ENCODE measurements at regions not wholly inside any gene's neighbourhood (a gene's known extent, or its start where the extent isn't known, plus 50 kb on each side); places are given as distances from the start of the nearest gene placed in this dataset.

GRCh38 chr6:147441751-147442150 is 66.7 kb upstream of the SAMD5 start:
- Histone ChIP-seq H3K18ac (ENCODE audit: low read length) (no peak overlapping the region), H2AK5ac (ENCODE audit: low read length) (no peak overlapping the region), H4K5ac (ENCODE audit: low read length) (no peak overlapping the region), H3K56ac (ENCODE audit: low read length) (no peak overlapping the region), H3K4ac (ENCODE audit: low read depth, low read length) (no peak overlapping the region), H3K4me1 (ENCODE audit: control insufficient read depth, low read depth, low read length) (peaks cover 2% of the 10 kb centered on the region), H3K9ac (ENCODE audit: low read length) (no peak overlapping the region), H3K4me3 (ENCODE audit: low read length) (no peak overlapping the region), H3K27me3 (ENCODE audit: insufficient read depth, low read length, poor library complexity) (peaks cover 16% of the 10 kb centered on the region), H2BK5ac (ENCODE audit: low read length) (no peak overlapping the region), H3K27ac (ENCODE audit: low read depth, low read length) (no peak overlapping the region), H3K79me2 (ENCODE audit: control insufficient read depth, insufficient read depth, low read length) (no peaks in the 10 kb centered on the region), H4K8ac (ENCODE audit: low read depth, low read length) (no peak overlapping the region), H2BK15ac (replicated peaks; ENCODE audit: low read depth) (no peak overlapping the region), H3K36me3 (ENCODE audit: control insufficient read depth, insufficient read depth, low read length) (no peaks in the 10 kb centered on the region), H3K79me1 (ENCODE audit: low read length) (no peaks in the 10 kb centered on the region), H2BK120ac (ENCODE audit: low read depth, low read length) (no peak overlapping the region), H3K23ac (ENCODE audit: low read length) (no peak overlapping the region), H3K4me2 (ENCODE audit: low read length) (no peak overlapping the region)
- WGBS (ENCODE audit: extremely low coverage, insufficient coverage, low lambda C conversion rate) = no CpG with 5 or more reads among the region's 1 CpG
- no peak for DNase-seq

- Histone ChIP-seq H3K27ac (ENCODE audit: low read depth, low read length) (peak overlapping the region; percentile 48), H3K27me3 (ENCODE audit: insufficient read depth, low read length, poor library complexity) (no peaks in the 10 kb centered on the region), H2AK5ac (ENCODE audit: low read length) (no peak overlapping the region), H3K4me2 (ENCODE audit: low read length) (no peak overlapping the region), H3K18ac (ENCODE audit: low read length) (no peak overlapping the region), H2BK15ac (replicated peaks; ENCODE audit: low read depth) (no peak overlapping the region), H4K8ac (ENCODE audit: low read depth, low read length) (no peak overlapping the region), H2BK5ac (ENCODE audit: low read length) (peak overlapping the region; percentile 20), H4K5ac (ENCODE audit: low read length) (no peak overlapping the region), H3K4me3 (ENCODE audit: low read length) (no peak overlapping the region), H3K4me1 (ENCODE audit: control insufficient read depth, low read depth, low read length) (peaks cover 4% of the 10 kb centered on the region), H3K4ac (ENCODE audit: low read depth, low read length) (no peak overlapping the region), H3K23ac (ENCODE audit: low read length) (no peak overlapping the region), H3K9ac (ENCODE audit: low read length) (no peak overlapping the region), H2BK120ac (ENCODE audit: low read depth, low read length) (no peak overlapping the region), H3K79me1 (ENCODE audit: low read length) (no peaks in the 10 kb centered on the region), H3K36me3 (ENCODE audit: control insufficient read depth, insufficient read depth, low read length) (no peaks in the 10 kb centered on the region), H3K56ac (ENCODE audit: low read length) (peak overlapping the region; percentile 4), H3K79me2 (ENCODE audit: control insufficient read depth, insufficient read depth, low read length) (no peaks in the 10 kb centered on the region)
- no CpG with 5 or more reads among the region's 13 CpGs for WGBS (ENCODE audit: extremely low coverage, insufficient coverage, low lambda C conversion rate)
- DNase-seq = peak; percentile 93
These were observed 60.5 kb upstream of the SAMD5 start for GRCh38 chr6:147447835-147448611.

- H2BK15ac ChIP-seq (replicated peaks; ENCODE audit: low read depth) = no peak overlapping the region
- H3K4me2 ChIP-seq (ENCODE audit: low read length) = no peak overlapping the region
- no peaks in the 10 kb centered on the region for H3K36me3 ChIP-seq (ENCODE audit: control insufficient read depth, insufficient read depth, low read length)
- no peaks in the 10 kb centered on the region for H3K79me2 ChIP-seq (ENCODE audit: control insufficient read depth, insufficient read depth, low read length)
- H2BK5ac ChIP-seq (ENCODE audit: low read length) = no peak overlapping the region
- H3K4me3 ChIP-seq (ENCODE audit: low read length) = no peak overlapping the region
- no peak overlapping the region for H4K8ac ChIP-seq (ENCODE audit: low read depth, low read length)
- no peaks in the 10 kb centered on the region for H3K79me1 ChIP-seq (ENCODE audit: low read length)
- H4K5ac ChIP-seq (ENCODE audit: low read length) = no peak overlapping the region
- no peak overlapping the region for H3K27ac ChIP-seq (ENCODE audit: low read depth, low read length)
- no CpG with 5 or more reads among the region's 8 CpGs for WGBS (ENCODE audit: extremely low coverage, insufficient coverage, low lambda C conversion rate)
- no peaks in the 10 kb centered on the region for H3K27me3 ChIP-seq (ENCODE audit: insufficient read depth, low read length, poor library complexity)
- no peak overlapping the region for H2AK5ac ChIP-seq (ENCODE audit: low read length)
- no peak for DNase-seq
- H3K4me1 ChIP-seq (ENCODE audit: control insufficient read depth, low read depth, low read length) = peaks cover 4% of the 10 kb centered on the region
- H3K18ac ChIP-seq (ENCODE audit: low read length) = no peak overlapping the region
- no peak overlapping the region for H3K9ac ChIP-seq (ENCODE audit: low read length)
- no peak overlapping the region for H3K56ac ChIP-seq (ENCODE audit: low read length)
- no peak overlapping the region for H3K4ac ChIP-seq (ENCODE audit: low read depth, low read length)
- no peak overlapping the region for H3K23ac ChIP-seq (ENCODE audit: low read length)
- no peak overlapping the region for H2BK120ac ChIP-seq (ENCODE audit: low read depth, low read length)
These were observed 59.7 kb upstream of the SAMD5 start for GRCh38 chr6:147448775-147449174.

DNA sequence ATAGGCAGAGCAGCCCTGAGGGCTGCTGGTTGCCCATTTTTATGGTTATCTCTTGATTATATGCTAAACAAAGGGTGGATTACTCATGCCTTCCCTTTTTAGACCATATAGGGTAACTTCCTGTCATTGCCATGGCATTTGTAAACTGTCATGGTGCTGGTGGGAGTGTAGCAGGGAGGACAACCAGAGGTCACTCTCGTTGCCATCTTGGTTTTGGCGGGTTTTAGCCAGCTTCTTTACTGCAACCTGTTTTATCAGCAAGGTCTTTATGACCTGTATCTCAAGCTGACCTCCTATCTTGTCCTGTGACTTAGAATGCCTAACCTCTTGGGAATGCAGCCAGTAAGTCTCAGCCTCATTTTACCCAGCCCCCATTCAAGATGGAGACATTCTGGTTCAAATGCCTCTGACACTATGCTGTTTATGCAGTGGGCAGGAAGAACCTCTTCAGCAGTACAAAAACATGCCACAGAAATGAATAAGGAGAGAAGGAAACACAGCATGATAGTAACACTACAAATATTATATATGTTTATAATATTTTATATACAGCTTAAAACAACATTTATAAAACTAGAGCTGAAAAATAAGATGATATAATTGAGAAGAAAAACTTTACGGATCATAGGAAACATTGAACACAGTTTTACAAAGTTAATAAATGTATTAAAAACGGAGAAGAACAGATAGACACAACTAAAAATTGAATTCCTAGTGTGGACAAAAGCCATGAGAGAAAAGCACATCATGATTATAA is 58.9 kb upstream of the SAMD5 start:
- no peak overlapping the region for H4K8ac ChIP-seq (ENCODE audit: low read depth, low read length)
- no peak overlapping the region for H3K27ac ChIP-seq (ENCODE audit: low read depth, low read length)
- no peaks in the 10 kb centered on the region for H3K27me3 ChIP-seq (ENCODE audit: insufficient read depth, low read length, poor library complexity)
- no peak overlapping the region for H3K4me3 ChIP-seq (ENCODE audit: low read length)
- no peak overlapping the region for H3K4me2 ChIP-seq (ENCODE audit: low read length)
- H3K79me1 ChIP-seq (ENCODE audit: low read length) = no peaks in the 10 kb centered on the region
- H2BK120ac ChIP-seq (ENCODE audit: low read depth, low read length) = no peak overlapping the region
- no peak overlapping the region for H3K23ac ChIP-seq (ENCODE audit: low read length)
- H3K79me2 ChIP-seq (ENCODE audit: control insufficient read depth, insufficient read depth, low read length) = no peaks in the 10 kb centered on the region
- no peaks in the 10 kb centered on the region for H3K36me3 ChIP-seq (ENCODE audit: control insufficient read depth, insufficient read depth, low read length)
- DNase-seq = peak; percentile 48
- H2BK5ac ChIP-seq (ENCODE audit: low read length) = no peak overlapping the region
- H2BK15ac ChIP-seq (replicated peaks; ENCODE audit: low read depth) = no peak overlapping the region
- WGBS (ENCODE audit: extremely low coverage, insufficient coverage, low lambda C conversion rate) = no CpG with 5 or more reads among the region's 4 CpGs
- H3K4ac ChIP-seq (ENCODE audit: low read depth, low read length) = no peak overlapping the region
- peaks cover 4% of the 10 kb centered on the region for H3K4me1 ChIP-seq (ENCODE audit: control insufficient read depth, low read depth, low read length)
- no peak overlapping the region for H4K5ac ChIP-seq (ENCODE audit: low read length)
- no peak overlapping the region for H3K56ac ChIP-seq (ENCODE audit: low read length)
- no peak overlapping the region for H3K9ac ChIP-seq (ENCODE audit: low read length)
- H2AK5ac ChIP-seq (ENCODE audit: low read length) = no peak overlapping the region
- no peak overlapping the region for H3K18ac ChIP-seq (ENCODE audit: low read length)

- no peak overlapping the region for H2AK5ac ChIP-seq (ENCODE audit: low read length)
- no peak overlapping the region for H4K5ac ChIP-seq (ENCODE audit: low read length)
- no peaks in the 10 kb centered on the region for H3K79me1 ChIP-seq (ENCODE audit: low read length)
- no peak overlapping the region for H3K9ac ChIP-seq (ENCODE audit: low read length)
- no peak overlapping the region for H3K4me3 ChIP-seq (ENCODE audit: low read length)
- no peaks in the 10 kb centered on the region for H3K79me2 ChIP-seq (ENCODE audit: control insufficient read depth, insufficient read depth, low read length)
- H3K18ac ChIP-seq (ENCODE audit: low read length) = peak overlapping the region; percentile 87
- no peak for DNase-seq
- H2BK15ac ChIP-seq (replicated peaks; ENCODE audit: low read depth) = no peak overlapping the region
- no CpG with 5 or more reads among the region's 4 CpGs for WGBS (ENCODE audit: extremely low coverage, insufficient coverage, low lambda C conversion rate)
- no peaks in the 10 kb centered on the region for H3K27me3 ChIP-seq (ENCODE audit: insufficient read depth, low read length, poor library complexity)
- H3K4me2 ChIP-seq (ENCODE audit: low read length) = no peak overlapping the region
- H3K4me1 ChIP-seq (ENCODE audit: control insufficient read depth, low read depth, low read length) = no peaks in the 10 kb centered on the region
- H2BK120ac ChIP-seq (ENCODE audit: low read depth, low read length) = no peak overlapping the region
- no peaks in the 10 kb centered on the region for H3K36me3 ChIP-seq (ENCODE audit: control insufficient read depth, insufficient read depth, low read length)
- no peak overlapping the region for H3K56ac ChIP-seq (ENCODE audit: low read length)
- H3K4ac ChIP-seq (ENCODE audit: low read depth, low read length) = no peak overlapping the region
- H3K27ac ChIP-seq (ENCODE audit: low read depth, low read length) = no peak overlapping the region
- no peak overlapping the region for H3K23ac ChIP-seq (ENCODE audit: low read length)
- no peak overlapping the region for H2BK5ac ChIP-seq (ENCODE audit: low read length)
- H4K8ac ChIP-seq (ENCODE audit: low read depth, low read length) = no peak overlapping the region
These were observed 55.1 kb upstream of the SAMD5 start for GRCh38 chr6:147453361-147453760.
